ENCODE measurements at regions not wholly inside any gene's neighbourhood (a gene's known extent, or its start where the extent isn't known, plus 50 kb on each side); places are given as distances from the start of the nearest gene placed in this dataset.

- no peak overlapping the region for H3K18ac ChIP-seq (ENCODE audit: insufficient read length, low read depth, low read length)
- Mint-ChIP-seq H3K4me1 (peaks cover 4% of the 10 kb centered on the region in 2 experiments; a peak in 1 of 4 replicates), H3K27ac (no peak overlapping the region), H3K36me3 (ENCODE audit: insufficient read depth in 1 of 3, low read depth in 3 of 3) (no peaks in the 10 kb centered on the region), H3K27me3 (ENCODE audit: low read depth) (peaks cover 4% of the 10 kb centered on the region), H3K9me3 (no peaks in the 10 kb centered on the region), H3K4me3 (no peak overlapping the region)
- H4K5ac ChIP-seq (ENCODE audit: insufficient read length, low read depth, low read length): no peak overlapping the region
- H2BK15ac ChIP-seq (ENCODE audit: low read depth, low read length): no peak overlapping the region
- H2BK5ac ChIP-seq (ENCODE audit: insufficient read length, low read length): no peak overlapping the region
- H2BK12ac ChIP-seq (ENCODE audit: insufficient read length, low read depth, low read length): no peak overlapping the region
- no peak overlapping the region for H3K4ac ChIP-seq (ENCODE audit: low read depth, low read length)
- H4K20me1 ChIP-seq (ENCODE audit: control insufficient read depth, insufficient read depth, insufficient read length): no peaks in the 10 kb centered on the region
- H3K79me2 ChIP-seq (ENCODE audit: insufficient read depth, low read length): no peaks in the 10 kb centered on the region
- H3K9ac ChIP-seq (ENCODE audit: extremely low read depth, insufficient read length, low read length): no peak overlapping the region
- H3K56ac ChIP-seq (ENCODE audit: insufficient read length, low read depth, low read length): no peak overlapping the region
- H4K91ac ChIP-seq (ENCODE audit: insufficient read length, low read depth, low read length): no peak overlapping the region
- H3K27me3 ChIP-seq (ENCODE audit: insufficient read depth, low read length): no peaks in the 10 kb centered on the region
- H2BK20ac ChIP-seq (ENCODE audit: low read depth, low read length, poor library complexity, severe bottlenecking): no peak overlapping the region
- no peak overlapping the region for H2AFZ ChIP-seq (ENCODE audit: low read length)
- H3K14ac ChIP-seq (ENCODE audit: insufficient read depth, low read length): no peak overlapping the region
- H3K79me1 ChIP-seq (ENCODE audit: insufficient read depth, low read depth, low read length, poor library complexity, severe bottlenecking): no peaks in the 10 kb centered on the region
- H3K4me1 ChIP-seq (ENCODE audit: insufficient read depth, low read length): no peaks in the 10 kb centered on the region
- H3K9me3 ChIP-seq (ENCODE audit: control insufficient read depth, low read depth, low read length): no peaks in the 10 kb centered on the region
- H3K4me2 ChIP-seq (ENCODE audit: insufficient read depth, insufficient read length, low read length): no peak overlapping the region
- H2AK5ac ChIP-seq (ENCODE audit: insufficient read length, low read length): no peak overlapping the region
- DNase-seq: no peak
- H3K23ac ChIP-seq (ENCODE audit: insufficient read length, low read depth, low read length): no peak overlapping the region
- H3K27ac ChIP-seq (ENCODE audit: insufficient read length, low read depth, low read length): no peak overlapping the region
- no peak overlapping the region for H3T11ph ChIP-seq (ENCODE audit: low read length)
- TF ChIP-seq CTCF (conservative IDR thresholded peaks at IDR 0.05): no peak
- no peaks in the 10 kb centered on the region for H3K23me2 ChIP-seq (ENCODE audit: insufficient read length, low read depth, low read length, poor library complexity, severe bottlenecking)
- WGBS (ENCODE audit: extremely low coverage, insufficient read length, low lambda C conversion rate): no CpG with 5 or more reads among the region's 15 CpGs
- no peak overlapping the region for H4K8ac ChIP-seq (replicated peaks; ENCODE audit: insufficient read length, low read depth, low read length)
- H2BK120ac ChIP-seq (ENCODE audit: low read depth, low read length, poor library complexity, severe bottlenecking): no peak overlapping the region
Measured at GRCh38 chr15:101561584-101561906, 72.0 kb upstream of the PCSK6 start.

Measured in H9 (cell line).